ENCODE measurements at regions not wholly inside any gene's neighbourhood (a gene's known extent, or its start where the extent isn't known, plus 50 kb on each side); places are given as distances from the start of the nearest gene placed in this dataset.

GRCh38 chr6:150651808-150652470, 52.3 kb downstream of the PLEKHG1 start:
- no peak for DNase-seq (ENCODE audit: low read depth, low spot score)

GRCh38 chr6:150652848-150653613, 53.3 kb downstream of the PLEKHG1 start:
- no peak for DNase-seq (ENCODE audit: low read depth, low spot score)

- no peak for DNase-seq (ENCODE audit: low read depth, low spot score)
Observed at GRCh38 chr6:150654608-150655007, 54.9 kb downstream of the PLEKHG1 start.

GRCh38 chr6:150656156-150656555, 56.5 kb downstream of the PLEKHG1 start:
- DNase-seq (ENCODE audit: low read depth, low spot score), result no peak

- DNase-seq (ENCODE audit: low read depth, low spot score), result no peak
Observed at GRCh38 chr6:150658421-150658820, 58.7 kb downstream of the PLEKHG1 start.

GRCh38 chr6:150659046-150659763, 59.5 kb downstream of the PLEKHG1 start:
- DNase-seq (ENCODE audit: low read depth, low spot score), result no peak

GRCh38 chr6:150661216-150662007, 61.7 kb downstream of the PLEKHG1 start:
- no peak for DNase-seq (ENCODE audit: low read depth, low spot score)

- no peak for DNase-seq (ENCODE audit: low read depth, low spot score)
Observed at GRCh38 chr6:150662814-150663213, 63.1 kb downstream of the PLEKHG1 start.

- DNase-seq (ENCODE audit: low read depth, low spot score), result no peak
Observed at GRCh38 chr6:150664091-150664490, 64.4 kb downstream of the PLEKHG1 start.

GRCh38 chr6:150666071-150666470, 66.4 kb downstream of the PLEKHG1 start:
- no peak for DNase-seq (ENCODE audit: low read depth, low spot score)

- DNase-seq (ENCODE audit: low read depth, low spot score), result no peak
Observed at GRCh38 chr6:150667359-150667758, 67.7 kb downstream of the PLEKHG1 start.

- peak; percentile 86 for DNase-seq (ENCODE audit: low read depth, low spot score)
Observed at GRCh38 chr6:150667977-150668716, 68.5 kb downstream of the PLEKHG1 start.

- DNase-seq (ENCODE audit: low read depth, low spot score), result no peak
Observed at GRCh38 chr6:150668900-150669302, 69.2 kb downstream of the PLEKHG1 start.

- no peak for DNase-seq (ENCODE audit: low read depth, low spot score)
Observed at GRCh38 chr6:150670311-150670710, 70.6 kb downstream of the PLEKHG1 start.

- no peak for DNase-seq (ENCODE audit: low read depth, low spot score)
Observed at GRCh38 chr6:150672800-150673199, 73.1 kb downstream of the PLEKHG1 start.

GRCh38 chr6:150673720-150674346, 74.1 kb downstream of the PLEKHG1 start:
- DNase-seq (ENCODE audit: low read depth, low spot score), result no peak

GRCh38 chr6:150676344-150676743, 76.7 kb downstream of the PLEKHG1 start:
- no peak for DNase-seq (ENCODE audit: low read depth, low spot score)

- DNase-seq (ENCODE audit: low read depth, low spot score), result no peak
Observed at GRCh38 chr6:150676772-150677171, 77.1 kb downstream of the PLEKHG1 start.

- no peak for DNase-seq (ENCODE audit: low read depth, low spot score)
Observed at GRCh38 chr6:150680510-150680909, 80.8 kb downstream of the PLEKHG1 start.
